ENCODE measurements at regions not wholly inside any gene's neighbourhood (a gene's known extent, or its start where the extent isn't known, plus 50 kb on each side); places are given as distances from the start of the nearest gene placed in this dataset.
"Not testable (repeated sequence)": the region's sequence is repeated elsewhere in the genome, so short reads cannot be mapped to it uniquely, and the experiment has no call there.

GRCh38 chr6:74597840-74598239, 608.0 kb downstream of the COL12A1 start:
- no peak for DNase-seq (ENCODE audit: low read depth in 2 of 3, low spot score in 2 of 3)

- DNase-seq (ENCODE audit: low read depth in 2 of 3, low spot score in 2 of 3) = peak in 2 of 3 donors; percentile 34 to 42
These were observed 608.6 kb downstream of the COL12A1 start for GRCh38 chr6:74597266-74597665.

GRCh38 chr6:74596588-74596987, 609.3 kb downstream of the COL12A1 start:
- DNase-seq (ENCODE audit: low read depth in 2 of 3, low spot score in 2 of 3) = no peak

GRCh38 chr6:74594350-74594749, 611.5 kb downstream of the COL12A1 start:
- DNase-seq (ENCODE audit: low read depth in 2 of 3, low spot score in 2 of 3) = not testable (repeated sequence)

GRCh38 chr6:74588094-74588832, 617.6 kb downstream of the COL12A1 start:
- no peak for DNase-seq (ENCODE audit: low read depth in 2 of 3, low spot score in 2 of 3)

- no peak for DNase-seq (ENCODE audit: low read depth in 2 of 3, low spot score in 2 of 3)
These were observed 618.5 kb downstream of the COL12A1 start for GRCh38 chr6:74587386-74587785.

- DNase-seq (ENCODE audit: low read depth in 2 of 3, low spot score in 2 of 3) = no peak
These were observed 620.1 kb downstream of the COL12A1 start for GRCh38 chr6:74585753-74586152.

GRCh38 chr6:74581681-74582080, 624.2 kb downstream of the COL12A1 start:
- DNase-seq (ENCODE audit: low read depth in 2 of 3, low spot score in 2 of 3) = no peak

GRCh38 chr6:74579794-74580193, 626.1 kb downstream of the COL12A1 start:
- no peak for DNase-seq (ENCODE audit: low read depth in 2 of 3, low spot score in 2 of 3)

GRCh38 chr6:74579047-74579446, 626.8 kb downstream of the COL12A1 start:
- no peak for DNase-seq (ENCODE audit: low read depth in 2 of 3, low spot score in 2 of 3)

- DNase-seq (ENCODE audit: low read depth in 2 of 3, low spot score in 2 of 3) = no peak
These were observed 627.5 kb downstream of the COL12A1 start for GRCh38 chr6:74578339-74578738.

GRCh38 chr6:74577619-74578018, 628.2 kb downstream of the COL12A1 start:
- DNase-seq (ENCODE audit: low read depth in 2 of 3, low spot score in 2 of 3) = peak in 2 of 3 donors; percentile 9 to 50

- DNase-seq (ENCODE audit: low read depth in 2 of 3, low spot score in 2 of 3) = peak in 2 of 3 donors; percentile 17 to 32
These were observed 631.1 kb downstream of the COL12A1 start for GRCh38 chr6:74574794-74575193.

GRCh38 chr6:74573613-74574012, 632.2 kb downstream of the COL12A1 start:
- DNase-seq (ENCODE audit: low read depth in 2 of 3, low spot score in 2 of 3) = no peak

- DNase-seq (ENCODE audit: low read depth in 2 of 3, low spot score in 2 of 3) = no peak
These were observed 635.8 kb downstream of the COL12A1 start for GRCh38 chr6:74570044-74570443.

- DNase-seq (ENCODE audit: low read depth in 2 of 3, low spot score in 2 of 3) = no peak
These were observed 637.0 kb downstream of the COL12A1 start for GRCh38 chr6:74568861-74569260.

GRCh38 chr6:74567923-74568290, 637.9 kb downstream of the COL12A1 start:
- DNase-seq (ENCODE audit: low read depth in 2 of 3, low spot score in 2 of 3) = not testable (repeated sequence)

GRCh38 chr6:74567281-74567922, 638.5 kb downstream of the COL12A1 start:
- DNase-seq (ENCODE audit: low read depth in 2 of 3, low spot score in 2 of 3) = no peak

GRCh38 chr6:74557236-74557635, 648.6 kb downstream of the COL12A1 start:
- no peak for DNase-seq (ENCODE audit: low read depth in 2 of 3, low spot score in 2 of 3)

- no peak for DNase-seq (ENCODE audit: low read depth in 2 of 3, low spot score in 2 of 3)
These were observed 651.8 kb downstream of the COL12A1 start for GRCh38 chr6:74554041-74554440.

GRCh38 chr6:74551896-74552295, 654.0 kb downstream of the COL12A1 start:
- DNase-seq (ENCODE audit: low read depth in 2 of 3, low spot score in 2 of 3) = no peak

GRCh38 chr6:74550821-74551220, 655.0 kb downstream of the COL12A1 start:
- DNase-seq (ENCODE audit: low read depth in 2 of 3, low spot score in 2 of 3) = no peak

Data from hematopoietic multipotent progenitor cell (in vitro differentiated cells).